GM19351 (cell line): ENCODE measurements at regions not wholly inside any gene's neighbourhood (a gene's known extent, or its start where the extent isn't known, plus 50 kb on each side); places are given as distances from the start of the nearest gene placed in this dataset.

Source experiments
- ATAC-seq: cut with Tn5 transposase; IDR thresholded peaks from one replicate; pipeline ENCODE4 v1.9.1; 2021; ENCODE audit warnings: mild to moderate bottlenecking, moderate library complexity; ENCODE audit not compliant: unreplicated experiment

DNA sequence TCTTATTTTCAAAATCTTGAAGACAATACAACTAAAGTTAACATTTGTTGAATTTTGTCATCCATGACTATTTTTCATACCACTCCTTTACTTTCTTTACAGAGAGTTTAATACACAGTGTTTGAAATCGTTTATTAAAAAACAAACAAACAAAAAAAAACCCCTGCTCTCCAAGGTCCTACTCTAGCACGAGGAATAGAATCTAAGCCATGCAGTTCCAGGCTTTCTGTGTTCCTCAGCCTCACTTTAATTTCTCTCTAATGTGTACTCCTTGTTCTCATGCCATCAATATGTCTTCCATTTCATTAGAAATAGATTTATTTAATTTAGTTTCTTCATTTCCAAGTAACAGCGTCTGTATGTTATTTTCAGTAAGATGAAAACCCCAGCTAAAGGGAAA lies 381.2 kb upstream of the MC4R start:
- no peak for ATAC-seq

DNA sequence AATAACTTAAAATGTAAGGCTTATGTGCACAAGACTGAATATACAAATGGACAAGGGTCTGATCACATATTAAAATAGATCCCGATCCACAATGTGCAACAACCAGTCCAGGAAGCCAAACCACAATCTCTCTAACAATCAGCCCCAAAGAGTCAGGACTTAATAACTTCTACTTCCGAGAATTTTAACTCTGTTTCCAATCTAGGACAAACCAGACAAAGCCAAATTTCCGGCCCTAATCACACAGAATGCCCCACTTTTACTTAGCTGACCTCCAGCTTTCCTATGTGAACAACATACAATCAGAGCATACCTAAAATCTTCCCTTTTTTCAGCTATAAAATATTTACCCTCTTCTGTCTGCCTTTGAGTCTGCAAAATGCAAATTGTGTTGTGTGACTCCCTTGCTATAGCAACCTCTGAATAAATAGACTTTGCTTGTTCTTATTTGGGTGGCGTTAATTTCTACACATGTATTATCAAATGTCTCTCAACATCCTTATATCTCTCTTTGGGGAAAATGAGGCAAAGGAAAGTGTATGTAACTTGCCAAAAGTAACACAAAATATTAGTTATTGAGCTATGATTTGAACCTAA lies 381.9 kb upstream of the MC4R start:
- ATAC-seq, result no peak

DNA sequence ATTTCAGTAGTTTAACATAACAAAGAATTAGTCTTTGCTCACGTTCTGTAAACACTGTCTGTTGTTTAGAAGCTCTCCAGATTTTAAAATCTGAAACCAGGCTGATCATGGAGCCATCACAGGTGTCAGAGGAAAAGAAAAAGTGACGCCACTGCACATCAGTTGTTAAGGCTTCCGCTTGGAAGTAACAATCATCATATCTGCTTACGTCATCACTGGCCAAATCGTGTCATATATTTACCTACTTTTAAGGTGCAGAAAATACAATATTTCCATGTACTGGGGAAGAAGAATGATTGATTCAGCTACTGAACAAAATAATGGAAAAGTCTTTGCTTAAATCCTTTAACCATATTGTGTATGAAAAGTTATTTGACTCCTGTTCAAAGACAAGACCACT lies 382.6 kb upstream of the MC4R start:
- no peak for ATAC-seq

DNA sequence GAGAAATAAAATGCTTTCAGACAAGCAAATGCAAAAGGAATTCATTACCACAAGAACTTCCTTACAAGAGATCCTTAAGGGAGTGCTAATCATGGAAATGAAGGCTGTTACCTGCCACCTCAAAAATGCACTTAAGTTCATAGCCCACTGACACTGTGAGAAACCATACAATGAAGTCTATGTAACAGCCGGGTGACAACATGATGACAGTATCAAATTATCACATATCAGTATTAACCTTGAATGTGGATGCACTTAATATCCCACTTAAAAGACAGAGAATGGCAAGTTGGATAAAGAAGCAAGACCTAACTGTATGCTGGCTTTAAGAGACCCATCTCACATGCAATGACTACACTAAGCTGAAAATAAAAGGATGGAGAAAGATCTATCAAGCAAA lies 403.4 kb upstream of the MC4R start:
- ATAC-seq, result no peak

DNA sequence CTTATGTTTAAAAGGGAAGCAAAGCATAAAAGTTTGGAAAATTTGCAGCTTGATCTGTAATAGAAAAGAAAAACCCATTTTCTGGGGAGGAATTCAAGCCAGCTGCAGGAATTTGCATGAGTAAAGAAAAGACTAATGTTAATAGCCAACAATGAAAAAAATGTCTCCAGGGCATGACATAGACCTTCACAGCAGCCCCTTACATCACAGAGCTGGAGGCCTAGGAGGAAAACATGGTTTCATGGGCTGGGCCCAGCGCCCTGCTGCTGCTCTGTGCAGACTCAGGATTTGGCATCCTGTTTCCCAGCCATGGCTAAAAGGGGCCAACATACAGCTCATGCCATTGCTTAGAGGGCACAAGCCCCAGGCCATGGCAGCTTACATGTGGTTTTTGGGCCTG lies 411.6 kb upstream of the MC4R start:
- no peak for ATAC-seq

- ATAC-seq, result no peak
Measured at GRCh38 chr18:60794802-60795201, 422.2 kb upstream of the MC4R start.

DNA sequence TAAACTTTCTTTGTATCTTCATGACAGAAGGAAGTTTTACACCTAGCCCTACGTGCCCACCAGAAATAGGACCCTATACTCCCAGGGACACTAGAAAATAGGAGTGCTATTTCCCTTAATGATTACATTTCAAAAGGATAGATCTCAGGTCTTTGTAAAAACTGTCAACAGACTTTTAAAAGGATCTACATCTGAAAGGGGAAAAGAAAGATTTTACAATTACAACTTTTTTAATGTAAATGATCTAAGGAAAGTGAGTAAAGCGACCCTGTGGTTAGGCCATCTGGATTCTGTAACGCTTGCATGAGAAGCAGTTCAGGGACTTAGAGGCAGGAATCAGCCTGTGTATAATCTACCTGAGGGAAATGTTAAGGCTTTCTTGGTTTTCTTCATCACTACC lies 431.8 kb upstream of the MC4R start:
- ATAC-seq, result no peak

GRCh38 chr18:60809937-60810336 lies 437.4 kb upstream of the MC4R start:
- no peak for ATAC-seq

DNA sequence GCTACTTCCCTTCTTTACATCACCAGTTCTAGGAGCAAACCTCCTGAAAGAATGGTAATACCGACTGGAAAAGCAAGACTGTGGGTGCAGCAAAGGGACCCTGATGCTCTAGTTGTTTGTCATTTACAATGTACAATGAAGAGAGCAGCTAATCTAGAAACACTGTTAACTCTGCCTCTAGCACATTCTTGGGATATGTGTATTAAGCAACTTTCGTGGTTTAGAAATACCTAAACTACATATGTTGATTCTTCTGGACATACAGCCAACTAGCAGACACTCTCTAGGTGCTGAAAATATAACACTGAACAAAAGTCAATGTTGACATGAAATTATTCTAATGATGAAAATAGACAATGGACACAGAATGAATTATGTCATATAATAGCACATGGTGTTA lies 440.3 kb upstream of the MC4R start:
- no peak for ATAC-seq

GRCh38 chr18:60826346-60826745 lies 453.8 kb upstream of the MC4R start:
- no peak for ATAC-seq

DNA sequence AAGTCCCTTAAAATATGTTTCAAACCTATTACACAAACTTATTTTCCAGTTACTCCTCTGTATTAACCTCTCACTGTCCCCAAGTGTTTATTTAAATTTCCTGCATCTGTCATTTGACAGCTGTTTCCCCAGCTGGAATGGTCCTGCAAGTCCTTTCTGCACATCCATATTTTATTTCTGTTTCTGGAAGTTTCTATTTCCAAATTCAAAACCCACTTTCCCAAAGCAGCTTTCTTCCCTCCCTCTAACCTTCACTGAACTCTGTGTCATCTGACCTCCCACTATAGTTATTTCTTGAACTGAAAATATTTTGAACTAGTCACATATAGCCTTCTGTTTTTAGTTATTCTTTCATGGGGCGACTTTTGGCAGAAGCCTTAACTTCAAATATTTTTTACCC lies 459.4 kb upstream of the MC4R start:
- ATAC-seq, result no peak

GRCh38 chr18:60838677-60839076 lies 466.1 kb upstream of the MC4R start:
- ATAC-seq, result no peak

DNA sequence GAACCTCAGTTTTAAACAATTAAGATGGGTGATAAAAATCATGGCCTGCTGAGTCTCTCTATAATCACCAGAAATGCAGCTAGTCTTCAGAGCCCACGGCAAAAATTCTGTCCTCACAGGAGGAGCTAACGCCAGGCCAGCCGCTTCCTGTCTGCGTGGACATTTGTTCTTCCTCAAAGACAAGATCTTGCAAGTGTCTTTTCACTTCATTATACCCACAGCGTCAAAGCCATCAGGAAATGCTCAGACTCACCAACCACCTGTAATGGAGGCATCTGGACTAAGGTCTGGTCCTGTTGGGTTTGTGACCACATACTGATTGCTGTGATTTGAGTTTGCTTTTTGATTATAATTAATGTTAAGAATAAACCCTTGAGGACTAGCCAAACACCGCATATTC lies 473.8 kb upstream of the MC4R start:
- ATAC-seq, result no peak

- no peak for ATAC-seq
Measured at GRCh38 chr18:60847517-60847916, 474.9 kb upstream of the MC4R start.

DNA sequence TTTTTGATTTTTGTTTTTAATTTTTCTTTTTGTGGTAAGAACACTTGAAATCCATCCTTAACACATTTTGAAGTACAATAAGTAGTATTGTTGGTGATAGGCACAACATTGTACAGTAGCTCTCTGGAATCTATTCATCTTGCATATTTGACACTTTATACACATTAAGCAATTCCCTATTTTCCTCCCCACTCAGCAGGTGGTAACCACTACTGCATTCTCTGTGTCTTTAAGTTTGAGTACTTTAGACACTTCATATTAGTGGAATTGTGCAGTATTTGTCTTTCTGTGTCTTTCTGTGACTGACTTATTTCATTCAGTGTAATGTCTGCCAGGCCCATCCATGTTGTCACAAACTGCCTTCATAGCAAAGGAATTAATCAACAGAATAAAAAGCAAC lies 471.7 kb upstream of the CDH20 start:
- ATAC-seq, result no peak

DNA sequence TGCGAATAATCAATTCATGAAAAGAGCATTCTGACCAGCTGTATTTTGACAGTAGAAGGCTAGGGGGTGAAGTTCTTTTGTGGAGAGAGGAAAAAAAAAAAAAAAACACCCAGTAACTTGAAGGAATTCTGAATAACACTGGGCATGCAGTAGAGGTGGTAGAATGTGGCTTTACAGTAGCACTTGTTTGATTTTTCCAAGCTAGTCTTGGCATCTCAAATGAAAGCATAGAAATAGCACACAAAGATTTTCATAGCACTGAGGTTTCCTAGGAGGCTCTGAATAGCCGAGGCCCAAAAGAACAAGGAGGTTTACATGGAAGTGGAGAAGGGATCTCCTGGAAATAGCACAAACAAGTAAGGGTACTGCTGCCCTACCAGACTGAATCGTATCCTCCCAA lies 470.2 kb upstream of the CDH20 start:
- no peak for ATAC-seq

- ATAC-seq, result no peak
Measured at GRCh38 chr18:60865801-60866200, 467.4 kb upstream of the CDH20 start.

DNA sequence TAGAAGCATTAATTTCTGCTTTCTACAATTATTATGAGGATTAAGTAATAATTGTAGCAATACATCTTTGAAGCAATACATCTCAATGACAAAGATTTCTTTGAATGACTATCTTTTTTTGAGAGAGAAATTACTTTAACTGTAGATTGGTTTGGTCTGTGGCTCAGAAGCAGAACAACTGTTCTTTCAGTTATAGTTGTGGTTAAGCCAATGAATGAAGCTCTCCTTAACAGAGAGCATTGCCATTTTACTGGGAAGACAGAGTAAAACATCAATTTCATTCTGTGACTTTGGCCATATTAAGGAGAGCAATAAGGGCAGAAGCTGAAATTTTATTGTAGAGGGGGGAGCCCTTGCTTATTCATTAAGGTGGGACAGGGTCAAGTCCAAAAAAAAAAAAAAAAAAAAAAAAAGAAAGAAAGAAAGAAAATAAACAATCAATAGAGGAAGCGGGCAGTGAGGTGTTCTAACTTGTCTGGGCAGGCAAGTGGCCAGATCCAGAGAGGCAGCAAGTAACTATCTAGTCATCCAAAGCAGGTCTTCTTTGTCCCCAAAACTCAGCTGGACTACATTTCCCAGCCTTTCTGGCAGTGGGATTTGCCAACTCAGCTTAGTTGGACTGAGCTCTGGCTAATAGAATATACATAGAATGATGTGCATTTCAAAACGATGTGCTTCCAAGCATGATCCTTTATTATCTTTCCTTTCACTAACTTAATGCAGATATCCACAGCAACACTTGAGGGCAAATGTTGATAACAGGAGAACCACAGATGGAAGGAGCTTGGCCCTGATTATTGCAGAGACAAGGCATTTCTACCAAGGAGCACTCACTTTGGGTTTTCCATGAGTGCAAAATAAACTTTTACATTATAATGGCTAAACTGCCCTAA lies 462.7 kb upstream of the CDH20 start:
- ATAC-seq, result no peak

DNA sequence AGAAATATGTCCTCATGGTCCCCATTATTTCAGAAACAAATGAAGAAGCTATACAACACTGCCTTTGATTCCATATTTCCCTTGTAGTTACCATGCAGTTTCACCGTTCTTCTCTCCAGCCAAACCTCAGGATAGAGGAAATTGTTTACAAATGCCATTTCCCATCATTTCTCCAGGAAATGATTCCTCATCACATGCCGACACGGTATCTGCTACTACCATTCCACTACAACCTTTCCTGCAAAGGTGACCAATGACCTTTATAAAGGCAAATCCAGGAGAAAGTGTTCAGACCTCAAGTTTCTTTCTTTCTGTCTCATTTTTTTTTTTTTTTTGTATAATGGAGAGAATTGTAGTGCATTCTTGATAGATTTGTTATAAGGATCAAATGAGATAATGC lies 460.8 kb upstream of the CDH20 start:
- ATAC-seq, result no peak

GRCh38 chr18:60873708-60874107 lies 459.5 kb upstream of the CDH20 start:
- ATAC-seq, result no peak

- ATAC-seq, result no peak
Measured at GRCh38 chr18:60875957-60876507, 457.2 kb upstream of the CDH20 start.

DNA sequence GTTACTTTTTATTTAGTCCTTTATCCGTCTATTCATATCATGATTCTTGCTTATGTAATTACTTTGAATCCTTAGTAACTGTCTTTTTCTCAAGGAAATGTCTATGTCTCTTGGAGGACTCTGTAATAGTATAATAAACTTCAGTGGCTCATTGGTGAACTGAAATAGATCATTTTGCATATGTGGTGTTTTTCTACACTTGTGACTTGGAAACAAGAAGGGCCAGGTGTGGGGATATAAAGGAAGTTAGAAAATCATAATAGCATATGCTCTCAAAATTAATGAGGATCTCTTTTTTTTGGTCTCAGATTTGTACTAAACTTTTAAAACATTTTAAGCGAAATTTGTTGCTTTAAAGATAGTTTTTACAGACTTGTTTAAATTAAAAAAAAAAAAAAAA lies 453.0 kb upstream of the CDH20 start:
- no peak for ATAC-seq
